ENCODE measurements at regions not wholly inside any gene's neighbourhood (a gene's known extent, or its start where the extent isn't known, plus 50 kb on each side); places are given as distances from the start of the nearest gene placed in this dataset.

DNA sequence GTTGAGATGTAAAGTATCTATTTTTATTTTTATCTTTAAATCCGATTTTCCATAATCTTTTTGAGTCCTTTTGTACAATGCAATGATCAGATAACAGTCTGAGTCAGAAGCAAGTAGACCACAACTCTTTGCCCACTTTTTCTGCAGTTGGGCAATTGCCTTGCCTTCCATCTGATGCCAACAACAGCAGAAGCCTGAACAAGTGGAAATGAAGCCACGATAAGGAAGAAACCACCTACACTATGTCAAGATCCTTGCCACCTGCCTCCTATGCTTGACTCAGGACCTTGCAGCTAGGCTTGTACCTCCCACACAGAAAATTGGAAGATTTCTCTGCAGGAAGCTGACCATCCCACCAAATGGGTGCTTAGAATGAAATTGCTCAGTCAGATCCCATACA, 78.6 kb downstream of the ANXA1 start:
- no peaks in the 10 kb centered on the region for H3F3A ChIP-seq (ENCODE audit: insufficient read depth)
- H3K4me3 ChIP-seq (ENCODE audit: insufficient read depth, low read length, poor library complexity, severe bottlenecking): no peak overlapping the region
- H3K9ac ChIP-seq (ENCODE audit: low read length): no peak overlapping the region
- no peaks in the 10 kb centered on the region for H3K9me2 ChIP-seq (replicated peaks; ENCODE audit: insufficient read depth, low read length)
- H3K36me3 ChIP-seq (ENCODE audit: low read length): no peaks in the 10 kb centered on the region
- H3K79me2 ChIP-seq (ENCODE audit: insufficient read depth, low read length): no peaks in the 10 kb centered on the region
- no peaks in the 10 kb centered on the region for H4K20me1 ChIP-seq (ENCODE audit: low read depth, low read length)
- no peak overlapping the region for H2AFZ ChIP-seq (ENCODE audit: low read depth, low read length, severe bottlenecking)
- H3K9me3 ChIP-seq (ENCODE audit: insufficient read depth, low read length): no peaks in the 10 kb centered on the region
- no peak overlapping the region for H3K27ac ChIP-seq (ENCODE audit: low read depth, low read length)
- no peaks in the 10 kb centered on the region for H3K27me3 ChIP-seq (ENCODE audit: low read length)
- TF ChIP-seq, protein P1, sequence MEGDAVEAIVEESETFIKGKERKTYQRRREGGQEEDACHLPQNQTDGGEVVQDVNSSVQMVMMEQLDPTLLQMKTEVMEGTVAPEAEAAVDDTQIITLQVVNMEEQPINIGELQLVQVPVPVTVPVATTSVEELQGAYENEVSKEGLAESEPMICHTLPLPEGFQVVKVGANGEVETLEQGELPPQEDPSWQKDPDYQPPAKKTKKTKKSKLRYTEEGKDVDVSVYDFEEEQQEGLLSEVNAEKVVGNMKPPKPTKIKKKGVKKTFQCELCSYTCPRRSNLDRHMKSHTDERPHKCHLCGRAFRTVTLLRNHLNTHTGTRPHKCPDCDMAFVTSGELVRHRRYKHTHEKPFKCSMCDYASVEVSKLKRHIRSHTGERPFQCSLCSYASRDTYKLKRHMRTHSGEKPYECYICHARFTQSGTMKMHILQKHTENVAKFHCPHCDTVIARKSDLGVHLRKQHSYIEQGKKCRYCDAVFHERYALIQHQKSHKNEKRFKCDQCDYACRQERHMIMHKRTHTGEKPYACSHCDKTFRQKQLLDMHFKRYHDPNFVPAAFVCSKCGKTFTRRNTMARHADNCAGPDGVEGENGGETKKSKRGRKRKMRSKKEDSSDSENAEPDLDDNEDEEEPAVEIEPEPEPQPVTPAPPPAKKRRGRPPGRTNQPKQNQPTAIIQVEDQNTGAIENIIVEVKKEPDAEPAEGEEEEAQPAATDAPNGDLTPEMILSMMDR (IDR thresholded peaks at IDR 0.05; ENCODE audit: insufficient read depth, low read length, poor library complexity, severe bottlenecking): no peak
- no peak for TF ChIP-seq EZH2phosphoT487 (conservative IDR thresholded peaks at IDR 0.05; ENCODE audit: low read length)
- no peak overlapping the region for H3K4me2 ChIP-seq (ENCODE audit: low read depth, low read length, poor library complexity, severe bottlenecking)

DNA sequence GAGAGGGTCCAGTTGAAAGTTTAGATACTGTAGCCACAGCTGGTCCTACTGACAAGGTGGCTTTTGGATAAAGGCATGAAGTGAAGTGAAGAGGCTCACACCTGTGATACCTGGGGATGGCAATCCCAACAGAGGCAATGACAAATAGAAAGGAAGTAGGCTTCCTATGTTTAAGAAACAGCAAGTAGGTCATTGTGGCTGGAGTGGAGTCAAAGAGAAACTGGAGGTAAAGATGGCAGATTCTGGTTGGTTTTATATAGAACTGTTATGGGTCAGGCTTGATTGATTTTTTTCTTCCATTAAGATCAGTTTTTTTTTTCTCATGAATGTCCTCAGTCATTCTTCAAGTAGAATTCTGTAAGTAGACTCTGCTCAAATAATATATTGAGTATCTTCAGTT, 79.5 kb downstream of the ANXA1 start:
- Histone ChIP-seq H3K36me3 (ENCODE audit: low read length) (no peaks in the 10 kb centered on the region), H3F3A (ENCODE audit: insufficient read depth) (no peaks in the 10 kb centered on the region), H3K9me2 (replicated peaks; ENCODE audit: insufficient read depth, low read length) (no peaks in the 10 kb centered on the region), H3K9me3 (ENCODE audit: insufficient read depth, low read length) (no peaks in the 10 kb centered on the region), H3K4me3 (ENCODE audit: insufficient read depth, low read length, poor library complexity, severe bottlenecking) (no peak overlapping the region), H3K27me3 (ENCODE audit: low read length) (no peaks in the 10 kb centered on the region), H3K79me2 (ENCODE audit: insufficient read depth, low read length) (no peaks in the 10 kb centered on the region), H3K9ac (ENCODE audit: low read length) (no peak overlapping the region), H3K27ac (ENCODE audit: low read depth, low read length) (no peak overlapping the region), H2AFZ (ENCODE audit: low read depth, low read length, severe bottlenecking) (no peak overlapping the region), H3K4me2 (ENCODE audit: low read depth, low read length, poor library complexity, severe bottlenecking) (no peak overlapping the region), H4K20me1 (ENCODE audit: low read depth, low read length) (no peaks in the 10 kb centered on the region)
- TF ChIP-seq EZH2phosphoT487 (conservative IDR thresholded peaks at IDR 0.05; ENCODE audit: low read length): no peak
- TF ChIP-seq, protein P1 (IDR thresholded peaks at IDR 0.05; ENCODE audit: insufficient read depth, low read length, poor library complexity, severe bottlenecking): no peak

DNA sequence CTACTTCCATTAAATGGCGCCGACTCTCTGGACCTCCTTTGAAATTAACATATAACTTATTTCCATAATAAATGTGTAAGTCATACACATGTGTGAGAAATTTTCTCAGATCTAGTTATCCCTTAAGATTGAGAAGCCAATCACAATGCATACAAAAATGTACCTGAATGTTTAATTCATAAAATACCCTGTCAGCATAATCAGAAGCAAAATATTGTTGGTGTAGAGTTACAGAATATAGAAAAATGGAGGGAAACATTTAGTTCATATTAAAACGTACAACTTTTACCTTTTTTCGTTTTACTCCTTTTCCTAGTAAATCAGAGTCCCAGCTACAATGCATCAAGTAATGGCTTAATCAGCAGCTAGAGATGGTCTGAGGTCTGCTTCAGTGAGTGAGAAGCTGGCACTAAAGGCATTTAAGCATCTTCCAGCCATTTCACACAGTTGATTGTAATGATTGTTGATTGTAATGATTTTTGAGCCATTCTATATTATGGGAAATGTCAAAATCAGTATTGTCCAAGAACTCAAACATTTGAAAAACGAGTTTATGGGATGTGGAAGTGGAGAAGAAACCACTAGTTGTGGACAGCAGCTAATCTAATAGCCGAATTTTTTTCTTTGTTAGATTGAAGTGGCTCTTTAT, 81.8 kb downstream of the ANXA1 start:
- H3K36me3 ChIP-seq (ENCODE audit: low read length): no peaks in the 10 kb centered on the region
- TF ChIP-seq EZH2phosphoT487 (conservative IDR thresholded peaks at IDR 0.05; ENCODE audit: low read length): no peak
- TF ChIP-seq, protein P1 (IDR thresholded peaks at IDR 0.05; ENCODE audit: insufficient read depth, low read length, poor library complexity, severe bottlenecking): no peak
- H3K9me3 ChIP-seq (ENCODE audit: insufficient read depth, low read length): no peaks in the 10 kb centered on the region
- no peak overlapping the region for H3K4me2 ChIP-seq (ENCODE audit: low read depth, low read length, poor library complexity, severe bottlenecking)
- H3K27me3 ChIP-seq (ENCODE audit: low read length): no peaks in the 10 kb centered on the region
- H3K79me2 ChIP-seq (ENCODE audit: insufficient read depth, low read length): no peaks in the 10 kb centered on the region
- no peak overlapping the region for H3K9ac ChIP-seq (ENCODE audit: low read length)
- no peaks in the 10 kb centered on the region for H3F3A ChIP-seq (ENCODE audit: insufficient read depth)
- H3K4me3 ChIP-seq (ENCODE audit: insufficient read depth, low read length, poor library complexity, severe bottlenecking): no peak overlapping the region
- H2AFZ ChIP-seq (ENCODE audit: low read depth, low read length, severe bottlenecking): no peak overlapping the region
- no peaks in the 10 kb centered on the region for H4K20me1 ChIP-seq (ENCODE audit: low read depth, low read length)
- no peaks in the 10 kb centered on the region for H3K9me2 ChIP-seq (replicated peaks; ENCODE audit: insufficient read depth, low read length)
- no peak overlapping the region for H3K27ac ChIP-seq (ENCODE audit: low read depth, low read length)

All from SU-DHL-6 (cell line).